ENCODE measurements at regions not wholly inside any gene's neighbourhood (a gene's known extent, or its start where the extent isn't known, plus 50 kb on each side); places are given as distances from the start of the nearest gene placed in this dataset.

DNA sequence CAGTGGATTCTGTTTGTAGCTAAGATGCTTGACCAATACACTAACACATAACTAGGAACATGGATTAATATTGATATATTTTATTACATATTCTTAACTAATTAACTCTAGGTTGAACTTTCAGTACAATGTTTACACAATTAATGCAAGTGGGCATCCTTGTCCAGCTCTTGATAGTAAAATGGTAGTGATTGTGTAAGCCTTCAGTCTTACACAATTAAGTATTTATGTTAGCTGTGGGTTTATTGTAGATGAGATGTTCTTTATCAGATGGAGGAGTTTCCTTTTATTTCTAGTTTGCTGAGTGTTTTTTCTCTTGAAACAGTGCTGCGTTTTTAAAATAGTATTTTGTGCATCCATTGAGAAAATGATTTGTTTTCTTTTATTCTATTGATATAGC is 1210.8 kb downstream of the CDH12 start:
- no peak overlapping the region for H3K4me3 ChIP-seq (replicated peaks in 1 of 2; ENCODE audit: low read depth in 2 of 2, low read length in 2 of 2)
- TF ChIP-seq, protein P1, sequence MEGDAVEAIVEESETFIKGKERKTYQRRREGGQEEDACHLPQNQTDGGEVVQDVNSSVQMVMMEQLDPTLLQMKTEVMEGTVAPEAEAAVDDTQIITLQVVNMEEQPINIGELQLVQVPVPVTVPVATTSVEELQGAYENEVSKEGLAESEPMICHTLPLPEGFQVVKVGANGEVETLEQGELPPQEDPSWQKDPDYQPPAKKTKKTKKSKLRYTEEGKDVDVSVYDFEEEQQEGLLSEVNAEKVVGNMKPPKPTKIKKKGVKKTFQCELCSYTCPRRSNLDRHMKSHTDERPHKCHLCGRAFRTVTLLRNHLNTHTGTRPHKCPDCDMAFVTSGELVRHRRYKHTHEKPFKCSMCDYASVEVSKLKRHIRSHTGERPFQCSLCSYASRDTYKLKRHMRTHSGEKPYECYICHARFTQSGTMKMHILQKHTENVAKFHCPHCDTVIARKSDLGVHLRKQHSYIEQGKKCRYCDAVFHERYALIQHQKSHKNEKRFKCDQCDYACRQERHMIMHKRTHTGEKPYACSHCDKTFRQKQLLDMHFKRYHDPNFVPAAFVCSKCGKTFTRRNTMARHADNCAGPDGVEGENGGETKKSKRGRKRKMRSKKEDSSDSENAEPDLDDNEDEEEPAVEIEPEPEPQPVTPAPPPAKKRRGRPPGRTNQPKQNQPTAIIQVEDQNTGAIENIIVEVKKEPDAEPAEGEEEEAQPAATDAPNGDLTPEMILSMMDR (IDR thresholded peaks at IDR 0.05; ENCODE audit: low read depth, low read length), result no peak
- DNase-seq (ENCODE audit: low read depth in 2 of 2), result no peak

DNA sequence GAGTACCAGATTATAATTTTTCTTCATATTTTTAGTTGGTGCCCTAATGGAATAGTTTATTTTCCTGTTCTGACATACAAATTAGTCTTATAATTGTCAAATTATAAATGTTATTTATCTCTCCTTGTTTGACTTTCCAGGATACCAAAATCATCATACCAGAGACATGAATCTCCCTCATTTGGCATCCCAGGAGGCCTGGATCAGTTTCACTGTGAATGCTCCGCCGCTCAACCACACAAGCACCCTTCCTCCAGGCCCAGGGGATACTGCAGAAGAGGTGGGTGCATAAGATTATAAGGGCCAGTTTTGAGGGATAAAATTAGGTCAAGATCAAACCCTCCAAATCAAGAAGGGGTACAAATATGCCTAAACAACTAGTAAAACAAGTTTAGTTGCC is 1229.3 kb downstream of the CDH12 start:
- DNase-seq (ENCODE audit: low read depth in 2 of 2), result no peak
- no peak overlapping the region for H3K4me3 ChIP-seq (replicated peaks in 1 of 2; ENCODE audit: low read depth in 2 of 2, low read length in 2 of 2)
- TF ChIP-seq, protein P1 (IDR thresholded peaks at IDR 0.05; ENCODE audit: low read depth, low read length), result no peak

DNA sequence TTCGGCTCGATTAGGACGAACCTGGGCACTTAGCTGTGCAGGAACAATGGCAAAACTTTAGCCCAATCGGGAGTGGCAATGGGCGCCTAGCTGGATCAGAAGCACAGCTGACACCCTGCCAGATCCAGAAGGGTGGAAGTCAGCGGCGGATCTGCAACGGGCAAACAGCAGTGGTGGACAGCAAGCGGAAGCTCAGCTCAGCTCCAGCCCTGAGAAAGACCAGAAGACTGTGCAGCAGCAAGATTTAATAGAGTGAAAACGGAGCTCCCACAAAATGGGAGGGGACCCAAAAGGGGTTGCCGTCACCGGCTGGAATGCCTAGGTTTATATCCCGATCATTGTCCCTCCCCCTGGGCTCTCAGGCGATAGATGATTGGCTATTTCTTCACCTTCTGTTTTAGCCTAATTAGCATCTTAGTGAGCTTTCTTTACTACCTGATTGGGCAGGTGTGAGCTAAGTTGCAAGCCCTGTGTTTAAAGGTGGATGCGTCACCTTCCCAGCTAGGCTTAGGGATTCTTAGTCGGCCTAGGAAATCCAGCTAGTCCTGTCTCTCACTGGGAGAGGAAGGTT is 1237.9 kb downstream of the CDH12 start:
- no peak for DNase-seq (ENCODE audit: low read depth in 2 of 2)
- TF ChIP-seq, protein P1 (IDR thresholded peaks at IDR 0.05; ENCODE audit: low read depth, low read length), result no peak
- no peak overlapping the region for H3K4me3 ChIP-seq (replicated peaks in 1 of 2; ENCODE audit: low read depth in 2 of 2, low read length in 2 of 2)

DNA sequence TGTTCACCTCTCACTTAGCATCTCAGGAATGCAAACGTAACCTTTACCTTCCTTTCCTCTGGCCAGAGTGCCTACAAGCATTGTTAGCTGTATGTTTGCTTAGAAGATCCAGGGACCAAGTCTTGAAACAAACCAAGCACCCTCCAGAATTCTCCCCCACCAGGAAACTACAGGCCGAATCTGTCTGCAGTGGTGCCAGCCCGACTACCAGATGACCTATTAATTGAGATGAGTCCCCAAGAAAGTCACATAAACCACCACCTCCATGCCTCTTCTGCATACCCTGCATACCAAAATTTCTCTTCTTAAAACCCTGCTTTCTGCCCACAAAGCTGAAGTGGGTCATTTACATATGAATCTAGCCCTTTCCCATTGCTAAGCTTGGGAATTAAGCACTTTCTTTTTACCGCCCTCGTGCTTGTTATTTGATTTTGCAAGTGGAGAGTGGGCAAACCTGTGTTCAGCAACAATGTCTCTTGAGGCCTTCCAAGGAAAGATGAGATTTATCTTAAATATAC is 1239.1 kb downstream of the CDH12 start:
- H3K4me3 ChIP-seq (replicated peaks in 1 of 2; ENCODE audit: low read depth in 2 of 2, low read length in 2 of 2), result no peak overlapping the region
- TF ChIP-seq, protein P1 (IDR thresholded peaks at IDR 0.05; ENCODE audit: low read depth, low read length), result no peak
- DNase-seq (ENCODE audit: low read depth in 2 of 2), result no peak

DNA sequence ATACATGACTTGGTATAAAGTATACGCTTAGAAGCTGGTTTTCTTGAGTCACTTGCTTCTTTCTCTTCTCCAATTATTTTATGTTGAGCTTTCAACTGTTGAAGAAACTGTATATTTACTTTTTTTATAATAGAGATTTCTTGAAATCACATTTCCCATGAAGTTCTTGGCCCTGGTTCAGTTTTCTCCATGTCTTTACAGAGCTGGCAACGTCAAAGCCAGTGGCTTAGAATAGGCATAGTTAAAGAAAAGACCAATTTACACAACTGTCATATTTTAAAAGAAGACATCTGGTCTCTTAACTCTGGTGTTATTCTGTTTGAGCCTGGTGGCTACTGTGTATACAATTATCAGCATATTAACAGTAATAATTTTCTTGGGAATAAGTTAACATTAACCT is 1249.3 kb downstream of the CDH12 start:
- no peak for DNase-seq (ENCODE audit: low read depth in 2 of 2)
- no peak overlapping the region for H3K4me3 ChIP-seq (replicated peaks in 1 of 2; ENCODE audit: low read depth in 2 of 2, low read length in 2 of 2)
- TF ChIP-seq, protein P1 (IDR thresholded peaks at IDR 0.05; ENCODE audit: low read depth, low read length), result no peak

DNA sequence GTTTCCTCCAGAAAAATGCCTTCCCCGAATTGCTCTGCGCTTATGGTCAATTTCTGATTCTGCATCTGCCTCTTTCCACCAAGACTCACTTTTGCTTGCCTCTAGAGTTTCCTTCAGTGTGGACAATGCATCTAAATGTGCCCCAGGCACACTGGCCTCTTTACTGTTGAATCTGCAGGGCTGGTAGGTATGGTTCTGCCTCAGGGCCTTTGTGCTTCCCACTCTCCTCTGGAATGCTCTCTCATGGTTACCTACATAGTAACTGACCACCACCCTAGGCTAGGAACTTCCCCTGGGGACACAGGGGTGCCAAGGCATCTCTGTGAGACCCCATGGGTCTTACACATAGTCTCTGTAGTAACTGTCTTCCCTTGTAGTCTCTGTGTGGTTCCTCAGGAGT is 1258.6 kb downstream of the CDH12 start:
- H3K4me3 ChIP-seq (replicated peaks in 1 of 2; ENCODE audit: low read depth in 2 of 2, low read length in 2 of 2), result no peak overlapping the region
- TF ChIP-seq, protein P1 (IDR thresholded peaks at IDR 0.05; ENCODE audit: low read depth, low read length), result no peak
- DNase-seq (ENCODE audit: low read depth in 2 of 2), result no peak

DNA sequence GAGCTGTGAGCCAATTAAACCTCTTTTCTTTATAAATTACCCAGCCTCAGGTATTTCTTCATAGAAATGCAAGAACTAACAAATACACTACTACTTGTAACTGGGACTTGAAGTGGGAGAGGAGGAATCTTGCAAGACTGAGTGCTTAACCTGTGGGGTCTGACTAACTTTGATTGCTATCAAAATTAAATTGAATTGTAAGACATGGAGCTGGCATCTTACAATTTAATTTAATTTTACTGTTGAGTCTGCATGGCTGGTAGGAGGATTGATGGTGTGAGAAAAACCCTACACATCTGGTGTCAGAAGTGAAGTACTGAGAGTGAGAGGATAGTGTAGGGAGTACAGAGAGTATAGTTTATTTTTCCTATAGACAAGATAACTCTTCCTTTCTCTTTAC is 1259.9 kb downstream of the CDH12 start:
- no peak overlapping the region for H3K4me3 ChIP-seq (replicated peaks in 1 of 2; ENCODE audit: low read depth in 2 of 2, low read length in 2 of 2)
- DNase-seq (ENCODE audit: low read depth in 2 of 2), result no peak
- TF ChIP-seq, protein P1 (IDR thresholded peaks at IDR 0.05; ENCODE audit: low read depth, low read length), result no peak
